Adrenal gland (tissue), 5 donors: ENCODE measurements at regions not wholly inside any gene's neighbourhood (a gene's known extent, or its start where the extent isn't known, plus 50 kb on each side); places are given as distances from the start of the nearest gene placed in this dataset.

Experiments
- POLR2A ChIP-seq, 2 donors: fragments of 450-650 bp; IDR thresholded peaks; one replicate each; pipeline ENCODE4 v1.6.1; 2017; ENCODE audit warnings: antibody characterized with exemption in 2 of 2, mild to moderate bottlenecking in 2 of 2, moderate library complexity in 1 of 2
- TF ChIP-seq, protein P1 (sequence below), 6 experiments: fragments of 450-650 bp in 4 of 6; fragments of 200-600 bp in 2 of 6; sonication (generic) in 1 of 6; IDR thresholded peaks; 1 replicate in 5 of 6; 2 replicates in 1 of 6; pipeline versions ENCODE4 v1.5.1 to v1.8.0; 2016 to 2021; ENCODE audit warnings: antibody characterized with exemption in 6 of 6, mild to moderate bottlenecking in 2 of 6, moderate library complexity in 1 of 6
- donor health status: DM: no; HTN: no; CAD: no.

DNA sequence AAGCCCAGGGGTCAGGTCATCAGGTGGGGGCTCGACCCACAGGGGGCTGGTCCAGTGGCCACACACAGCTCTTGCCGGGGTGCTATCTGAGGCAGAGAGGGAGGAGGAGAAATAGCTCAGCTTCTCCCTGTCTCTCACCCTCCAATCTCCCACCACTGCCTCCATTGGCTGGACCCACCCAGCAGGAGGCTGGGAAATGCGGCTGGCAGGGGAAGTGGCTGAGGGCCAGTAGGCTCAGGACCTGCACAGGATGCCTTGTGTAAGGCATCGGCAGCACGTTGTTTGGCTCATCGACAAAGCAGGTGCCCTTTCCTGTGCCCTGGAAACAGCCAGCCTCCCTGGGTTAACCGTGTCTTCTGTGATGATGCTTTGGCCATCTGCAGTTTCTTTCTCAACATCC lies 58.8 kb upstream of the SLC24A4 start:
- TF ChIP-seq, protein P1, sequence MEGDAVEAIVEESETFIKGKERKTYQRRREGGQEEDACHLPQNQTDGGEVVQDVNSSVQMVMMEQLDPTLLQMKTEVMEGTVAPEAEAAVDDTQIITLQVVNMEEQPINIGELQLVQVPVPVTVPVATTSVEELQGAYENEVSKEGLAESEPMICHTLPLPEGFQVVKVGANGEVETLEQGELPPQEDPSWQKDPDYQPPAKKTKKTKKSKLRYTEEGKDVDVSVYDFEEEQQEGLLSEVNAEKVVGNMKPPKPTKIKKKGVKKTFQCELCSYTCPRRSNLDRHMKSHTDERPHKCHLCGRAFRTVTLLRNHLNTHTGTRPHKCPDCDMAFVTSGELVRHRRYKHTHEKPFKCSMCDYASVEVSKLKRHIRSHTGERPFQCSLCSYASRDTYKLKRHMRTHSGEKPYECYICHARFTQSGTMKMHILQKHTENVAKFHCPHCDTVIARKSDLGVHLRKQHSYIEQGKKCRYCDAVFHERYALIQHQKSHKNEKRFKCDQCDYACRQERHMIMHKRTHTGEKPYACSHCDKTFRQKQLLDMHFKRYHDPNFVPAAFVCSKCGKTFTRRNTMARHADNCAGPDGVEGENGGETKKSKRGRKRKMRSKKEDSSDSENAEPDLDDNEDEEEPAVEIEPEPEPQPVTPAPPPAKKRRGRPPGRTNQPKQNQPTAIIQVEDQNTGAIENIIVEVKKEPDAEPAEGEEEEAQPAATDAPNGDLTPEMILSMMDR (IDR thresholded peaks at IDR 0.05): no peak
- no peak for TF ChIP-seq POLR2A (IDR thresholded peaks at IDR 0.05)
